K562 (cell line): ENCODE measurements at regions not wholly inside any gene's neighbourhood (a gene's known extent, or its start where the extent isn't known, plus 50 kb on each side); places are given as distances from the start of the nearest gene placed in this dataset.

ENCODE experiments used
- ATAC-seq: fragments of 200-7000 bp; cut with Tn5 transposase; 3 replicates; pipeline ENCODE4 v1.9.1; 2020; ENCODE audit warnings: moderate library complexity
- BruUV-seq: library from RNA; stranded (reverse); fragments of 400-500 nt; replicated peaks from 2 replicates; lab custom pipeline; 2021; lab: Mats Ljungman, UMichigan
- CTCF ChIA-PET: fragments of 300-600 bp; formaldehyde crosslinking; extraction: SDS; loops from one replicate; lab custom pipeline; 2021; ENCODE audit warnings: low intra/inter-chr PET ratio; lab: Yijun Ruan, JAX
- POLR2A ChIA-PET: fragments of 300-600, 350-650 bp; sonication (Branson Sonifier 250); formaldehyde crosslinking; extraction: SDS; loops from one replicate; lab custom pipeline; 2021; ENCODE audit warnings: antibody characterized with exemption, inconsistent platforms; lab: Yijun Ruan, JAX
- DNase-seq, 4 experiments: peaks; one replicate each; pipeline versions ENCODE4 v3.0.0 to v3.0.0-alpha.2; 2011 to 2018; ENCODE audit warnings: low spot score in 3 of 4, mixed read lengths in 3 of 4; ENCODE audit errors: extremely low read depth in 1 of 4
- FAIRE-seq: peaks from 2 replicates; lab custom pipeline; 2011; peaks lifted over from hg19 to GRCh38; lab: Jason Lieb, UNC
- H2AFZ ChIP-seq: 2 replicates; pipeline ENCODE4 v1.6.0; 2011; ENCODE audit warnings: low read depth, low read length, control low read depth, inconsistent platforms
- H3K27ac ChIP-seq: fragments of 200-600 bp; 3 replicates; pipeline ENCODE4 v1.8.0; 2011; ENCODE audit warnings: low read depth, mild to moderate bottlenecking, control low read depth, inconsistent platforms, low read length, moderate library complexity, mixed read lengths; ENCODE audit errors: extremely low read depth
- H3K27me3 ChIP-seq, 2 experiments: fragments of 300-600 bp in 1 of 2; 2 replicates in 1 of 2; 3 replicates in 1 of 2; pipeline versions ENCODE4 v1.6.0 to v1.8.0; 2011; ENCODE audit warnings: inconsistent platforms in 2 of 2, low read length in 2 of 2, mild to moderate bottlenecking in 1 of 2, mixed read lengths in 1 of 2, moderate library complexity in 1 of 2; ENCODE audit not compliant: control insufficient read depth in 2 of 2, insufficient read depth in 2 of 2
- H3K36me3 ChIP-seq: fragments of 300-600 bp; 3 replicates; pipeline ENCODE4 v1.8.0; 2011; ENCODE audit warnings: mild to moderate bottlenecking, low read length, inconsistent platforms; ENCODE audit not compliant: control insufficient read depth, insufficient read depth
- H3K4me1 ChIP-seq, 2 experiments: fragments of 200-600 bp in 1 of 2; replicated peaks in 1 of 2; 2 replicates in 1 of 2; 3 replicates in 1 of 2; pipeline versions ENCODE4 v1.5.1 to v1.8.0; 2011; ENCODE audit warnings: inconsistent platforms in 2 of 2, low read length in 2 of 2, mild to moderate bottlenecking in 1 of 2, mixed read lengths in 1 of 2, moderate library complexity in 1 of 2; ENCODE audit not compliant: control insufficient read depth in 2 of 2, insufficient read depth in 2 of 2
- H3K4me2 ChIP-seq: 2 replicates; pipeline ENCODE4 v1.6.1; 2011; ENCODE audit warnings: low read length, control low read depth, inconsistent platforms, mixed read lengths; ENCODE audit not compliant: insufficient read depth
- H3K4me3 ChIP-seq: fragments of 200-600 bp; sonication (generic), shearing (Covaris generic); 2 replicates; pipeline ENCODE4 v1.5.1; 2016; ENCODE audit warnings: control low read depth, inconsistent platforms
- H3K79me2 ChIP-seq: fragments of 200-600 bp; 3 replicates; pipeline ENCODE4 v1.8.0; 2011; ENCODE audit warnings: low read length, inconsistent platforms; ENCODE audit not compliant: control insufficient read depth, insufficient read depth
- H3K9ac ChIP-seq, 2 experiments: 2 replicates each; pipeline versions ENCODE4 v1.6.0 to v1.6.1; 2011; ENCODE audit warnings: low read depth in 2 of 2, low read length in 2 of 2, control low read depth in 1 of 2, inconsistent platforms in 1 of 2, mild to moderate bottlenecking in 1 of 2, mixed read lengths in 1 of 2; ENCODE audit not compliant: insufficient read depth in 1 of 2
- H3K9me1 ChIP-seq: one replicate; pipeline ENCODE4 v1.6.0; 2011; ENCODE audit warnings: inconsistent platforms, mild to moderate bottlenecking, low read length, moderate library complexity; ENCODE audit not compliant: control insufficient read depth, insufficient read depth
- H3K9me3 ChIP-seq: replicated peaks from 2 replicates; pipeline ENCODE4 v1.5.1; 2011; ENCODE audit warnings: low read depth, low read length, inconsistent platforms; ENCODE audit not compliant: control insufficient read depth, insufficient read depth
- H4K20me1 ChIP-seq: replicated peaks from 2 replicates; pipeline ENCODE4 v1.6.1; 2011; ENCODE audit warnings: low read length, inconsistent platforms, mixed read lengths; ENCODE audit not compliant: control insufficient read depth, insufficient read depth
- DDX20 ChIP-seq: fragments of 450-650 bp; IDR thresholded peaks from 2 replicates; pipeline ENCODE4 v1.6.1; 2016; ENCODE audit warnings: missing genetic modification characterization, low read depth, mild to moderate bottlenecking, missing compliant biosample characterization, moderate library complexity
- MAZ ChIP-seq, 2 experiments: fragments of 450-650 bp in 1 of 2; sonication (generic) in 1 of 2; formaldehyde crosslinking; IDR thresholded peaks in 1 of 2; conservative IDR thresholded peaks in 1 of 2; 2 replicates each; pipeline versions ENCODE4 v1.4.0 to v1.5.0; 2020; ENCODE audit warnings: mild to moderate bottlenecking in 1 of 2, missing genetic modification reagents in 1 of 2
- NR1H2 ChIP-seq: sonication (generic); formaldehyde crosslinking; IDR thresholded peaks from 2 replicates; pipeline ENCODE4 v1.4.0; 2020; ENCODE audit warnings: mild to moderate bottlenecking, missing genetic modification reagents
- POLR2AphosphoS5 ChIP-seq: IDR thresholded peaks from 2 replicates; pipeline ENCODE4 v1.6.1; 2011; ENCODE audit warnings: mild to moderate bottlenecking, low read depth, low read length, moderate library complexity; ENCODE audit not compliant: control insufficient read depth, insufficient read depth
- STAT5A ChIP-seq: IDR thresholded peaks from 2 replicates; pipeline ENCODE4 v1.6.1; 2012; ENCODE audit warnings: low read length, inconsistent platforms, borderline replicate concordance
- XRCC3 ChIP-seq: fragments of 450-650 bp; IDR thresholded peaks from 2 replicates; pipeline ENCODE4 v1.6.1; 2017; ENCODE audit warnings: mild to moderate bottlenecking, moderate library complexity
- ZNF408 ChIP-seq: fragments of 250-450 bp; sonication (Bioruptor Pico); IDR thresholded peaks from 2 replicates; pipeline ENCODE4 v1.4.0; 2020; ENCODE audit warnings: low read depth, mild to moderate bottlenecking, moderate library complexity
- WGBS: fragments of 100-300 bp; shearing (Covaris generic); methylation state at CpG from one replicate; pipeline ENCODE4 v1.1.6; 2016; ENCODE audit warnings: low coverage, mixed read lengths; ENCODE audit not compliant: insufficient coverage; ENCODE audit errors: missing lambda C conversion rate; 5-methylcytosine and 5-hydroxymethylcytosine counted together
- in situ Hi-C: fragments of 300-500 bp; cut with MboI; formaldehyde crosslinking; loops from 4 replicates; pipeline ENCODE4 v1.15.0; 2018; ENCODE audit warnings: inconsistent platforms, mixed read lengths
- intact Hi-C: fragments of 100-400 bp; cut with micrococcal nuclease; formaldehyde crosslinking; loops from 2 replicates; pipeline ENCODE4 v1.14.2; 2022
- TF ChIP-seq, protein P1 (sequence below): fragments of 250-450 bp; sonication (Bioruptor Pico); IDR thresholded peaks from 2 replicates; pipeline ENCODE4 v1.5.0; 2021; ENCODE audit warnings: mild to moderate bottlenecking, borderline replicate concordance

DNA sequence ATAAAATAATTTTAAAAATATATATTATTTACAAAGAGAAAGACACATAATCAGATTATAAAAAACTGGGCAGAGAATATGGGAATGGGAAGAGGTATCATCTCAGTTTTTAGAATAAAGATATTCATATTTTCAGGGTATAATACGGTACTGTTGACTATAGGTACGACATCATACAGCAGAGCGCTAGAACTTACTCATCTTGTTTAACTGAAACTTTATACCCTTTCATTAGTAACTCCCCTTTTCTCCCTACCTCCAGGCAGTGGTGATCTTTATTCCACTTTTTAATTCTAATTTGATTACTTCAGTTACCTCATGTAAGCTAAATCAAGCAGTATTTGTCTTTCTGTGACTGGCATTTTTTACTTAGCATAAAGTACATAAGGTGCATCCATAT, 742.1 kb downstream of the MTRR start:
- Histone ChIP-seq H3K9me3 (peaks cover 3% of the 10 kb centered on the region; the same call in 1 of the 2 replicates), H3K4me2 (no peak overlapping the region), H2AFZ (no peak overlapping the region), H3K27me3 (no peaks in the 10 kb centered on the region), H3K79me2 (no peaks in the 10 kb centered on the region), H3K27ac (no peak overlapping the region), H3K36me3 (no peaks in the 10 kb centered on the region), H3K4me3 (no peak overlapping the region), H3K9ac (no peak overlapping the region), H3K9me1 (no peaks in the 10 kb centered on the region), H4K20me1 (no peaks in the 10 kb centered on the region), H3K4me1 (no peaks in the 10 kb centered on the region)
- POLR2A ChIA-PET: no interaction called here
- intact Hi-C loops: no loop called here
- DNase-seq: no peak
- no TSS peak for BruUV-seq
- no peak for FAIRE-seq
- TF ChIP-seq POLR2AphosphoS5: no peak
- no peak for TF ChIP-seq DDX20 (tag)
- TF ChIP-seq XRCC3: no peak
- no peak for ATAC-seq
- CTCF ChIA-PET: no interaction called here
- 0% methylated on average over 3 of the region's 3 CpGs for WGBS
- in situ Hi-C loops: no loop called here

DNA sequence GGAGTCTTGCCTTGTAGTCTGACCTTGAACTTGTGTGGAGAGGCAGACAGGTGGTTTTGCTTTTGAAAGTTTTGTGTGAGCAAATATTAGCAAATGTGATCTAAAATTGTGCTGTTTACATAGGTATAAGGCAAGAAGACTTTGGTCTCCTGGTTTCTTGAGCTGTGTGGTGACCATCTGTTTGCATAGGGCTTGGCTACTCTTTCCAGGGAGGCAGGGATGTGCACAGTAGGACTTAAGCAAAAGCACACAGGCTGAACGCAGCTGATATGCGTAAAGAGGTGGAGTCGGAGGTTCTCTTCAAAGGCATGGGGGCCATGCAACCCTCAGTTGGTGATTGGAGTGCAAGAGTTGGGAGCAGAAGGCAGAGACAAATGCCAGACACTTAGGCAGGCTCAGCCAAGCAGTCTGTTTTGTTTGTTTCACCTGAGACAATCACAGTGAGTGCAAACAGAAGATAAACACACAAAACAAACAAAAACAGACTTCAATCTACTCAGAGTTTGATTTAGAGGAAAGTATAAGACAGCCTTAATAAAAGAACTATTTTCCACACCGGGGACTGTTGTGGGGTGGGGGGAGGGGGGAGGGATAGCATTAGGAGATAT, 744.2 kb downstream of the MTRR start:
- FAIRE-seq: no peak
- peaks cover 3% of the 10 kb centered on the region; the same call in 1 of the 2 replicates for H3K9me3 ChIP-seq
- TF ChIP-seq MAZ (CRISPR knock-in tag; conservative IDR thresholded peaks at IDR 0.05 in 1 of 2, IDR thresholded peaks at IDR 0.05 in 1 of 2): no peak
- no peak for TF ChIP-seq ZNF408 (CRISPR knock-in tag)
- TF ChIP-seq NR1H2 (CRISPR knock-in tag): no peak
- TF ChIP-seq, protein P1, sequence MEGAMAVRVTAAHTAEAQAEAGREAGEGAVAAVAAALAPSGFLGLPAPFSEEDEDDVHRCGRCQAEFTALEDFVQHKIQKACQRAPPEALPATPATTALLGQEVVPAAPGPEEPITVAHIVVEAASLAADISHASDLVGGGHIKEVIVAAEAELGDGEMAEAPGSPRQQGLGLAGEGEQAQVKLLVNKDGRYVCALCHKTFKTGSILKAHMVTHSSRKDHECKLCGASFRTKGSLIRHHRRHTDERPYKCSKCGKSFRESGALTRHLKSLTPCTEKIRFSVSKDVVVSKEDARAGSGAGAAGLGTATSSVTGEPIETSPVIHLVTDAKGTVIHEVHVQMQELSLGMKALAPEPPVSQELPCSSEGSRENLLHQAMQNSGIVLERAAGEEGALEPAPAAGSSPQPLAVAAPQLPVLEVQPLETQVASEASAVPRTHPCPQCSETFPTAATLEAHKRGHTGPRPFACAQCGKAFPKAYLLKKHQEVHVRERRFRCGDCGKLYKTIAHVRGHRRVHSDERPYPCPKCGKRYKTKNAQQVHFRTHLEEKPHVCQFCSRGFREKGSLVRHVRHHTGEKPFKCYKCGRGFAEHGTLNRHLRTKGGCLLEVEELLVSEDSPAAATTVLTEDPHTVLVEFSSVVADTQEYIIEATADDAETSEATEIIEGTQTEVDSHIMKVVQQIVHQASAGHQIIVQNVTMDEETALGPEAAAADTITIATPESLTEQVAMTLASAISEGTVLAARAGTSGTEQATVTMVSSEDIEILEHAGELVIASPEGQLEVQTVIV (CRISPR knock-in tag): no peak
- no peak for TF ChIP-seq STAT5A
- in situ Hi-C loops: no loop called here
- no peak overlapping the region for H3K27ac ChIP-seq
- H3K36me3 ChIP-seq: no peaks in the 10 kb centered on the region
- no peaks in the 10 kb centered on the region for H4K20me1 ChIP-seq
- BruUV-seq: no TSS peak
- no peak overlapping the region for H3K4me3 ChIP-seq
- no peaks in the 10 kb centered on the region for H3K9me1 ChIP-seq
- no peaks in the 10 kb centered on the region for H3K27me3 ChIP-seq
- H3K4me1 ChIP-seq: no peaks in the 10 kb centered on the region
- intact Hi-C loops: no loop called here
- no peak overlapping the region for H3K4me2 ChIP-seq
- DNase-seq: no peak
- CTCF ChIA-PET: no interaction called here
- H2AFZ ChIP-seq: no peak overlapping the region
- 0% methylated on average over 4 of the region's 4 CpGs for WGBS
- POLR2A ChIA-PET: no interaction called here
- no peak overlapping the region for H3K9ac ChIP-seq
- no peak for ATAC-seq
- H3K79me2 ChIP-seq: no peaks in the 10 kb centered on the region
